ENCODE measurements at regions not wholly inside any gene's neighbourhood (a gene's known extent, or its start where the extent isn't known, plus 50 kb on each side); places are given as distances from the start of the nearest gene placed in this dataset.

GRCh38 chr6:14620522-14620921 is 502.9 kb downstream of the CD83 start:
- in situ Hi-C loops (cut with HindIII; ENCODE audit: low sequenced_read_pairs) = no loop called here

- in situ Hi-C loops (cut with HindIII; ENCODE audit: low sequenced_read_pairs) = no loop called here
Measured at GRCh38 chr6:14621518-14621917, 503.9 kb downstream of the CD83 start.

GRCh38 chr6:14622085-14622484 is 504.5 kb downstream of the CD83 start:
- in situ Hi-C loops (cut with HindIII; ENCODE audit: low sequenced_read_pairs) = no loop called here

- in situ Hi-C loops (cut with HindIII; ENCODE audit: low sequenced_read_pairs) = no loop called here
Measured at GRCh38 chr6:14622909-14623505, 505.4 kb downstream of the CD83 start.

DNA sequence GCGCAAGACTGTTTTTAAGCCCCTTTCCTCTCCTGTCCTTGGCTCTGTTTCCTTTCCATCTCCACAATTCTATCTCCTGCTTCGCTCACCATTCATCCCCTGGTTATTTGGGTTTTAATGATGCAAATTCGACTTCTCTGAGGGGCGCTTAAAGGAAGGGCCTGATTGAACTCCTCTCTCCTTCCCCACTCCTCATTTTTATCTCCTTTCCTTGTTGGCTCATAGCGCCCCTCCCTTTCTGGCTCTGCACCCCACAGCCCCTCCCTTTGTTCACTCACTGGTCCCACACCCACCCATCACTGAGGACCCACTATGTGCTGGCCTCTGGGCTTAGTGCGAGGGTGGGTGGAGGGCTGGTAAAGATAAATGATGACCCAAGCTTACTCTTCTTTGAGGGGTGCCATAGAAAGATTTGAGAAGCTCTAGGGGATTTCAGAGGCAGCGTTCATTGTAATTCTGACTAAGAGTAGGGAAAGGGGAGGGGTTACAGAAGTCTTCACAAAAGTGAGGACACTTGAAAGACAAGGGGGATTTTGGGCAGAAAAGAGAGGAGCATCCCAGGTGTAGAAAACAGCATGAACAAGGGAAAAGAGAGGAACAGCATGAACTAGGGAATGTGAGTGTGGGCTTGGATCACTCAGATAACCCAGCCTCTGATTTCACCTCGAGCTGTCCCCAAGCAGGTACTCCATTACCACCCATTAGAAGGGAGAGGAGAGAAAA is 507.8 kb downstream of the CD83 start:
- in situ Hi-C loops (cut with HindIII; ENCODE audit: low sequenced_read_pairs) = no loop called here

- in situ Hi-C loops (cut with HindIII; ENCODE audit: low sequenced_read_pairs) = no loop called here
Measured at GRCh38 chr6:14626556-14626955, 509.0 kb downstream of the CD83 start.

GRCh38 chr6:14630016-14630415 is 512.4 kb downstream of the CD83 start:
- in situ Hi-C loops (cut with HindIII; ENCODE audit: low sequenced_read_pairs) = no loop called here

GRCh38 chr6:14633479-14633878 is 515.9 kb downstream of the CD83 start:
- in situ Hi-C loops (cut with HindIII; ENCODE audit: low sequenced_read_pairs) = no loop called here

DNA sequence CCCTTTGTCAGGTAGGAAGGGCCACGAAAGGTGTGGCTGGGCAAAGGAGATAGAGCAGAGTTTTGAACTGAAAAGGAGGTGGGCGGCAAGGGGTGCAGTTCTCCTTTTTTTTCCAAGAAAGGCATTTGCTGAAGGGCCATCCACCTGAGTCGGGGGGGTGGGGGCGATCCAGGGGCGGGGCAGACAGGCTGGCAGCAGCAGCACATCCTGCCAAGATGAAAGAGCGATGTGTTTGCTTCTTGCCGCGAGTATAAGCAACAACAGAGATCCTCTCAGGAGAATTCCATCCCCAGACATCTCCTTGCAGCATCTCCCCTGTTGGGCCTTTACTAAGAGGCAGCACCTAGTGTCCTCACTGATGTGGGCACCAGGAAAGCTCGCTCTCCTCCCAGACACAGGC is 516.5 kb downstream of the CD83 start:
- in situ Hi-C loops (cut with HindIII; ENCODE audit: low sequenced_read_pairs) = no loop called here

- in situ Hi-C loops (cut with HindIII; ENCODE audit: low sequenced_read_pairs) = no loop called here
Measured at GRCh38 chr6:14635195-14635594, 517.6 kb downstream of the CD83 start.

GRCh38 chr6:14635934-14636591 is 518.5 kb downstream of the CD83 start:
- in situ Hi-C loops (cut with HindIII; ENCODE audit: low sequenced_read_pairs) = no loop called here

DNA sequence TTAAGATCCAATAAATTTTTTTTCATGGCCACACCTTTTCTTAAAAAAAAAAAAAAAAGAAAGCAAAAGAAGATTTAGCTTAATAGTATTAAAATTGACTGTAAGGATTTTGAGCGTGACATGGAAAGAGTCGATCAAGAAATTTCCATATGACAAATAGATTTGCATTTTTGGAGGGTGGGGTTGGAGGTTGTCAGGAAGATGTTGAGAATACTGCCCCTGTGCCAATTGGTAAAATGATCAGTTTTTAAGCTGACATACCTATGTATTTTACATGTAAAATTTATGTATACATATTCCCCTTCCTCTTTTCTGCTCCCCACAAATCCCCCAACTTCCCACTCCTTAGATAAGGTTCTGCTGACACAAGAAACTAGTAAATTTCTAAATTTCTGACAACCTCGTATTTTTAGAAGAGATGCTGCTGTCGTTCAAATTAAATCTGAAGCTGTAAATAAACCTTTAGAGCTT is 520.9 kb downstream of the CD83 start:
- in situ Hi-C loops (cut with HindIII; ENCODE audit: low sequenced_read_pairs) = no loop called here

GRCh38 chr6:14638906-14639761 is 521.6 kb downstream of the CD83 start:
- in situ Hi-C loops (cut with HindIII; ENCODE audit: low sequenced_read_pairs) = no loop called here

- in situ Hi-C loops (cut with HindIII; ENCODE audit: low sequenced_read_pairs) = no loop called here
Measured at GRCh38 chr6:14639983-14640599, 522.5 kb downstream of the CD83 start.

DNA sequence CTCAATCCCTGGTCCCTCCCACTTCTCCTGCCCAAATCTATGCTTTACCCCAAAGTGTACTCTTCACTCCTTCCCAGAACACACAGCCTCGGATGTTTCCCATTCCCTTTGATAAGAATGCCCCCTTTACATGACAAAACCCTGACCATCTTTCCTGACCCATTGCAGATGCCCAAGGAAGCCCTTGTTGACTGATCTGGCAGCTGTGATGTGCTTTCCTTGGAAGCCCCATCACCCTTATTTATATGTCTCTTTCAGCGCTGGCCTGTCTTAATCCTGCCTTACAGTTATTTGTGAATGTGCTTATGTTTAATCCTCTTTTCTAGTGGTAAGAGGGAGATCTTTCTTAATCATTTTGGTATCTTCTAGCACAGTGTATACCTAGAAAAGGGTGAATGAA is 523.1 kb downstream of the CD83 start:
- in situ Hi-C loops (cut with HindIII; ENCODE audit: low sequenced_read_pairs) = no loop called here

- in situ Hi-C loops (cut with HindIII; ENCODE audit: low sequenced_read_pairs) = no loop called here
Measured at GRCh38 chr6:14641423-14642135, 524.0 kb downstream of the CD83 start.

DNA sequence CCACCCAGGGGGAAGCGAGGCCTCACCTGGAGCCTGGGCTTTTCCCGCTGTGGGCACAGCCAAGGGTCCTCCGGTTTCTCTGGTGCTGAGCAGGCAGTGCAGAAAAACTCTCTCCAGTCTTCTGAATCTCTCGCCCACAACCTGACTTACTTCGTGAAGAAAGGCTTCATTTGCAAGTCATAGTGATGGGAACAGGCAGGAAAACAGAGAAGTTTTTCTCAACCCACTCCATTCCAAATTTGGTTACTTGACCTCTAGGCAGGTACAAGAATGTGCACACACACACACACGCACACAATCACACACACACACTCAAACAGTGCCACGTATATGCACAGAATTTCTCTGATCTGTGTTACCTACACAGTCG is 524.5 kb downstream of the CD83 start:
- in situ Hi-C loops (cut with HindIII; ENCODE audit: low sequenced_read_pairs) = no loop called here

GRCh38 chr6:14642842-14643241 is 525.3 kb downstream of the CD83 start:
- in situ Hi-C loops (cut with HindIII; ENCODE audit: low sequenced_read_pairs) = no loop called here

- in situ Hi-C loops (cut with HindIII; ENCODE audit: low sequenced_read_pairs) = no loop called here
Measured at GRCh38 chr6:14644381-14644780, 526.8 kb downstream of the CD83 start.

- in situ Hi-C loops (cut with HindIII; ENCODE audit: low sequenced_read_pairs) = no loop called here
Measured at GRCh38 chr6:14645221-14645620, 527.6 kb downstream of the CD83 start.
